ENCODE measurements at regions not wholly inside any gene's neighbourhood (a gene's known extent, or its start where the extent isn't known, plus 50 kb on each side); places are given as distances from the start of the nearest gene placed in this dataset.

- Histone ChIP-seq H3K4me1 (ENCODE audit: control insufficient read depth, insufficient read depth, low read length) (no peaks in the 10 kb centered on the region), H3K9ac (ENCODE audit: low read length) (no peak overlapping the region), H3K36me3 (ENCODE audit: control insufficient read depth, insufficient read depth, low read length) (no peaks in the 10 kb centered on the region)
Observed at GRCh38 chr10:65847436-65848230, 1078.2 kb upstream of the LRRTM3 start.

GRCh38 chr10:65858841-65859240 is 1067.0 kb upstream of the LRRTM3 start:
- no peak overlapping the region for H3K9ac ChIP-seq (ENCODE audit: low read length)
- no peaks in the 10 kb centered on the region for H3K4me1 ChIP-seq (ENCODE audit: control insufficient read depth, insufficient read depth, low read length)
- no peak overlapping the region for H3K4me3 ChIP-seq (ENCODE audit: low read length)
- no peaks in the 10 kb centered on the region for H3K36me3 ChIP-seq (ENCODE audit: control insufficient read depth, insufficient read depth, low read length)
- H3K27ac ChIP-seq (ENCODE audit: low read depth, low read length): no peak overlapping the region
- H3K27me3 ChIP-seq (ENCODE audit: control insufficient read depth, insufficient read depth, low read length): no peaks in the 10 kb centered on the region

More at GRCh38 chr10:65847436-65848230, 1078.2 kb upstream of the LRRTM3 start:
- H3K27ac ChIP-seq (ENCODE audit: low read depth, low read length): no peak overlapping the region
- H3K4me3 ChIP-seq (ENCODE audit: low read length): no peak overlapping the region
- H3K27me3 ChIP-seq (ENCODE audit: control insufficient read depth, insufficient read depth, low read length): no peaks in the 10 kb centered on the region

- H3K27me3 ChIP-seq (ENCODE audit: control insufficient read depth, insufficient read depth, low read length): no peaks in the 10 kb centered on the region
Observed at GRCh38 chr10:65861249-65861648, 1064.6 kb upstream of the LRRTM3 start.

More at GRCh38 chr10:65861249-65861648, 1064.6 kb upstream of the LRRTM3 start:
- no peak overlapping the region for H3K27ac ChIP-seq (ENCODE audit: low read depth, low read length)
- no peaks in the 10 kb centered on the region for H3K36me3 ChIP-seq (ENCODE audit: control insufficient read depth, insufficient read depth, low read length)
- H3K4me1 ChIP-seq (ENCODE audit: control insufficient read depth, insufficient read depth, low read length): no peaks in the 10 kb centered on the region
- H3K9ac ChIP-seq (ENCODE audit: low read length): no peak overlapping the region
- no peak overlapping the region for H3K4me3 ChIP-seq (ENCODE audit: low read length)
